ENCODE measurements at regions not wholly inside any gene's neighbourhood (a gene's known extent, or its start where the extent isn't known, plus 50 kb on each side); places are given as distances from the start of the nearest gene placed in this dataset.
"Not testable (repeated sequence)": the region's sequence is repeated elsewhere in the genome, so short reads cannot be mapped to it uniquely, and the experiment has no call there.

GRCh38 chr5:104171958-104172690 is 609.5 kb upstream of the NUDT12 start:
- H3K27ac ChIP-seq, result no peak overlapping the region
- no peak for DNase-seq (ENCODE audit: low read depth, low spot score)

DNA sequence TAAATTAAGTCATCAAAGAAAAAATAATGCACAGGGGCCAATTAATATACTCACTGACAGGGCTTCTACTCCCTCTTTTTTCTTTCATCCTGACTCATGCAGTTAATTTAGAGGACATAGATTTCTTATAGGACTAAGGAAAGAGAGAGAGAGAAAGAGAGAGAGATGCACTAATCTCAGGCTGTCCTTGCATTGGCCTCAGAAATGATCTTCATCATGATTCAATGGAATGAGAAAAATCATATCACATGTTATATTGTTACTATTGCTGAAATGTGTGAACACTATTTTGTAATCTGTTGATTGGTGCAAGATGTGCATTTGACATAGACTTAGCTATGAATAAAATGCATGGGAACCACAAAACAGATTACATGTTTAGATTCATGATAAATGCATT is 608.3 kb upstream of the NUDT12 start:
- DNase-seq (ENCODE audit: low read depth, low spot score), result no peak
- no peak overlapping the region for H3K27ac ChIP-seq

DNA sequence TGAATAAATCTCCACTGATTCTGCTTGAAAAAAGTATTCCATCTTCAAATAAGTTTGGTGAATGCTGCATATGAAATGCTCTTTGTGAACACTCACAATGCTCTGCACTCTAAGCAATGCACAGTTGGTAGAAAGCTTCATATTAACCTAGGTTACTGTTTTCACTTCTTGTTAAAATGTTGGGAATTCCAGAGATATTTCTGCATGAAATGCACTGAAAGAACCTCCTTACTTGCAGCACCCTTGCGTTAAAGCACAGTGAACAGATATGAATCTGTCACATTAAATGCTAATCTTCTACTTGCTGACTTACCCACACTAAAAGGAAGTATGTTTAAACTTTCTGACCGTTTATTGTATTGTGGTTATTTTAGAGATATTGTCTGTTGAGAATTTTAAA is 584.1 kb upstream of the NUDT12 start:
- H3K27ac ChIP-seq, result no peak overlapping the region
- no peak for DNase-seq (ENCODE audit: low read depth, low spot score)

DNA sequence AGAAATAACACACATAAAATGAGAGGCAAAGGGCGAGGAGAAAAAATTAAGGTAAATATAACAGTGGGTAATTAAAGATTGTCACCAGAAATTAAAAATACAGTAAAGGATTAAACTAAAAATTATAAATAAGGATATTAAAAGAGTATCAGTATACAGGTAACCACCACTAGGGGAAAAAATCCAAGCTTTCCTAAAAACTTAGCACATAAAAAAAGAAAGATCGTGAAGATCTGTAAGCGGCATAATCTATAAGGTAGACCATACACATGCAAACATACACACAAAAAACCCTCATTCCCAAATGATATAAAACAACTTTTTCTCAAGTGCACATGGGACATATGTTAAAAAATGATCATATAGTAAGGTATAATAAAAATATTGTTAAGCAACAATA is 577.3 kb upstream of the NUDT12 start:
- no peak overlapping the region for H3K27ac ChIP-seq
- no peak for DNase-seq (ENCODE audit: low read depth, low spot score)

- H3K27ac ChIP-seq, result no peak overlapping the region
- no peak for DNase-seq (ENCODE audit: low read depth, low spot score)
Measured at GRCh38 chr5:104130320-104130719, 567.7 kb upstream of the NUDT12 start.

GRCh38 chr5:104128348-104128747 is 565.8 kb upstream of the NUDT12 start:
- no peak overlapping the region for H3K27ac ChIP-seq
- DNase-seq (ENCODE audit: low read depth, low spot score), result no peak

GRCh38 chr5:104126980-104127379 is 564.4 kb upstream of the NUDT12 start:
- no peak overlapping the region for H3K27ac ChIP-seq
- DNase-seq (ENCODE audit: low read depth, low spot score), result no peak

DNA sequence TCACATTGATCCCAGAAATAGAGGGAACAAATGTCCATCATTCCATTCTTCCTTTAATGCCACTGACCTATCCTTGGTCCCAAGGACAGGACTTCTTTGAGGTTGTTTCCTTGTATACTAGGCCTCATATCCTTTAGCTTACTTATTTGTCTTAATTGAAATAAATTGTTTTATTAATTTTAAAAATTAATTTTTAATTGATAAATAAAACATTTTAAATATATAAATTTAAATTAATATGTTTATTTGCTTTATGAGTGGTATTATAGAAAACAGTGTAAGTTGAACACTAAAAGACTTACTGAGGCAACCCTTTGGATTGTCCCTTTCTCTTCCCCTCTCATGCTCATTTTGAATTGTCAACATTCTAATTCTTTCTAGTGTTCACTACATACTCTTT is 556.9 kb upstream of the NUDT12 start:
- DNase-seq (ENCODE audit: low read depth, low spot score), result no peak
- H3K27ac ChIP-seq, result no peak overlapping the region

- no peak for DNase-seq (ENCODE audit: low read depth, low spot score)
- H3K27ac ChIP-seq, result no peak overlapping the region
Measured at GRCh38 chr5:104111632-104112031, 549.0 kb upstream of the NUDT12 start.

DNA sequence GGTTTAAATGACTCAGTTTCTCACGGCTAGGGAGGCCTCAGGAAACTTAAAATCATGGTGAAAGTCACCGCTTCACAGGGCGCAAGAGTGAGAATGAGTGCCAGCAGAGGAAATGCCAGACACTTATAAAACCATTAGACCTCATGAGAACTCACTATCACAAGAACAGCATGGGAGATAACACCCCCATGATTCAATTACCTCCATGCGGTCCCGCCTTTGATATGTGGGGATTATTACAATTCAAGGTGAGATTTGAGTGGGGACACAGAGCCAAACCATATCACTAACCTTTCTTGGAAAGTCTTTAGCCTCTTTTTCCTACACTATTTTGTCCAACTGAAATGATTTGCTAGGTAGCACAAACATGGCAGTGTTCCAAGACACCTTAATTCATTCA is 533.9 kb upstream of the NUDT12 start:
- H3K27ac ChIP-seq, result no peak overlapping the region
- DNase-seq (ENCODE audit: low read depth, low spot score), result no peak

DNA sequence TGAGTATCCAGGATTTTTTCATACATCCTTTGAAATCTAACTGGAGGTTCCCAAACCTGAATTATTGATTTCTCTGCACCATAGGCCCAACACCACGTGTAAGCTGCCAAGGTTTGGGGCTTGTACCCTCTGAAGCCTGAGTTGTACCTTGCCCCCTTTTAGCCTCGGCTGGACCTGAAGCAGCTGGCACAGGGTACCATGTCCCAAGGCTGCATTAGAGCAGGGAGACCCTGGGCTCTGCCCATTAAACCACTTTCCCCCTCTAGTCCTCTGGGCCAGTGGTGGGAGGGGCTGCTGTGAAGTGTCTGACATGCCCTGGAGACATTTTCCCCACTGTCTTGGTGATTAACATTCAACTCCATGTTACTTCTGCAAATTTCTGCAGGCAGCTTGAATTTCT is 532.9 kb upstream of the NUDT12 start:
- DNase-seq (ENCODE audit: low read depth, low spot score), result no peak
- no peak overlapping the region for H3K27ac ChIP-seq

GRCh38 chr5:104088876-104089778 is 526.5 kb upstream of the NUDT12 start:
- no peak for DNase-seq (ENCODE audit: low read depth, low spot score)
- H3K27ac ChIP-seq, result no peak overlapping the region

- no peak overlapping the region for H3K27ac ChIP-seq
- DNase-seq (ENCODE audit: low read depth, low spot score), result no peak
Measured at GRCh38 chr5:104084896-104085295, 522.3 kb upstream of the NUDT12 start.

GRCh38 chr5:104082754-104083153 is 520.2 kb upstream of the NUDT12 start:
- no peak overlapping the region for H3K27ac ChIP-seq
- no peak for DNase-seq (ENCODE audit: low read depth, low spot score)

DNA sequence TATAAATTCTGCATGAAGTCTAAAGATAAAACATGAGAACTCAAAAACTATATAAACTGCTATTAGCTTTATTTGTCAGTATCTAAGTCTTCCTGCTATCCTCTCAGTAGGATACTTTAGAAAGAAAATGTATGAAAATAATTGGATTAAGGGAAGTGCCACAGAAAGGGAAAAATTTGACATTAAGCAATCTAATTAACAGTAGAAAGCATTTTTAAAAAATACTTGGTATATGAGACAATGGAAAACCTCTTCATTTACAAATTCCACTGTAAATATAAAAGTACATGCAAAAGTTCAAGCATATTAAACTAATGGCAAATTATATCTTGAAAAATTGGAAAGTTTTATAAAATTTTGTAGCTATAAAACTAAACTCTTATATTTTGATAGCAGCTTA is 518.6 kb upstream of the NUDT12 start:
- H3K27ac ChIP-seq, result no peak overlapping the region
- DNase-seq (ENCODE audit: low read depth, low spot score), result no peak

- no peak for DNase-seq (ENCODE audit: low read depth, low spot score)
- H3K27ac ChIP-seq, result no peak overlapping the region
Measured at GRCh38 chr5:104080646-104081175, 518.1 kb upstream of the NUDT12 start.

GRCh38 chr5:104079861-104080645 is 517.5 kb upstream of the NUDT12 start:
- H3K27ac ChIP-seq; DNase-seq (ENCODE audit: low read depth, low spot score): not testable (repeated sequence)

GRCh38 chr5:104071887-104072286 is 509.3 kb upstream of the NUDT12 start:
- no peak overlapping the region for H3K27ac ChIP-seq
- DNase-seq (ENCODE audit: low read depth, low spot score), result no peak

- no peak for DNase-seq (ENCODE audit: low read depth, low spot score)
- H3K27ac ChIP-seq, result no peak overlapping the region
Measured at GRCh38 chr5:104062621-104063377, 500.2 kb upstream of the NUDT12 start.

- DNase-seq (ENCODE audit: low read depth, low spot score), result no peak
- H3K27ac ChIP-seq, result no peak overlapping the region
Measured at GRCh38 chr5:104061707-104062106, 499.1 kb upstream of the NUDT12 start.
